ENCODE measurements at regions not wholly inside any gene's neighbourhood (a gene's known extent, or its start where the extent isn't known, plus 50 kb on each side); places are given as distances from the start of the nearest gene placed in this dataset.
A peak's percentile ranks its signal among the peaks of the same experiment; 100 is the strongest.
"Not testable (repeated sequence)": the region's sequence is repeated elsewhere in the genome, so short reads cannot be mapped to it uniquely, and the experiment has no call there.

GRCh38 chr6:11452106-11452505 lies 85.4 kb upstream of the TMEM170B start:
- not testable (repeated sequence) for DNase-seq (ENCODE audit: low spot score)

GRCh38 chr6:11450037-11450436 lies 87.5 kb upstream of the TMEM170B start:
- DNase-seq (ENCODE audit: low spot score) = no peak

DNA sequence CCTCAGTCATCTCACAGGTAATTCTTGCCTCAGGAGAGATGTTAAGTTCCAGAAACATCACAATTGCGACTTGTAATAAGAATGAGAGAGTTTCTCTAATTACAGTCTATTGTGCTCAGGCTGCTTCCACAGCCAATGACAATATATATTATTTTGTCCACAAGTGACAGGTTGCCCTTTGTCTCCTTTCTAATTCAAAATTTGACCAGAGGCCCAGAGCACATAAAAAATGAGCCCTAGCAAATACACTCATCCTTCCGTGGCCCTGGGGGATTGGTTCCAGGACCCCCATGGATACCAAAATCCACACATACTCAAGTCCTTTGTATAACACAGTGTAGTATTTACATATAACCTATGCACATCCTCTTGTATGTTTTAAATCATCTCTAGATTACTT lies 88.1 kb upstream of the TMEM170B start:
- DNase-seq (ENCODE audit: low spot score) = no peak

- no peak for DNase-seq (ENCODE audit: low spot score)
These were observed 89.5 kb upstream of the TMEM170B start for GRCh38 chr6:11448038-11448437.

DNA sequence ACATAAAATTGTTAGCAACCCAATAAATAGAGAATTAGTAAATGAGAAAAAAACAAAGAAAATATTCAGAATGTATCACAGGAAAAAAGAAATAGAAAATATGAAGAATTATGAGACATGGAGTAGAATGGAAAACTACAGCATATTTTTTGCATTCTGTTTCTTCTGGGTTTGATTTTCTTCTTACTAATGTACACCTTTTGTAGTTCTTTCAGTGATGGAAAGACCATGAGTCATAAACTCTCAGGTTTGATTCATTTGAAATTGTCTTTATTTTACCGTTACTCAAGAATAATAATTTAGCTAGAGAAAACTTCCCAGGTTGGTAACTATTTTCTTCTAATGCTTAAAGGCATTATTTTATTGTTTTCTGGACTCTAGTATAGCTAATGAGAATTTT lies 90.3 kb upstream of the TMEM170B start:
- DNase-seq (ENCODE audit: low spot score) = no peak

DNA sequence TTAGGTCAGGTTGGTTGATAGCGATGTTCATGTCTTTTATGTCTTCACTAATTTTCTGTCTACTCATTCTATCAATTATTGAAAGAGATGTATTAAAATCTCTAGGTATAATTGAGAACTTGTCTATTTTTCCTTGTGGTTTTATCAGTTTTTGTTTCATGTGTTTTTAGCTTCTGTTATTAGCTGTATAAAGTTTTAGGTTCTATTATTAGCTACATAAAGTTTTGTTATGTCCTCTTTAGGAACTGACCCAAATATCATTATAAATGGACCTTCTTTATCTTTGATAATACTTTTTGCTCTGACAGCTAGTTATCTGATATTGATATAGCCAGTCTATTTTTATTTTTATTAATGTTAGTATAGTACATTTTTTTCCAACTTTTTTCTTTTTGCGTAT lies 92.4 kb upstream of the TMEM170B start:
- DNase-seq (ENCODE audit: low spot score) = no peak

DNA sequence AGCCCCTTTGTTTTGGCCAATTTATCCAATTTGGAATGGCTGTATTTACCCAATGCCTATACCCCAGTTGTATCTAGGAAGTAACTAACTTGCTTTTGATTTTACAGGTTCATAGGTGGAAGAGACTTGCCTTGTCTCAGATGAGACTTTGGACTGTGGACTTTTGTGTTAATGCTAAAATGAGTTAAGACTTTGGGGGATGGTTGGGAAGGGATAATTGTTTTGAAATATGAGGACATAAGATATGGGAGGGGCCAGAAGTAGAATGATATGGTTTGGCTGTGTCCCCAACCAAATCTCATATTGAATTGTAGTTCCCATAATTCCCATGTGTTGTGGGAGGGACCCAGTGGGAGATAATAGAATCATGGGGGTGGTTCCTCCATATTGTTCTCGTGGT lies 94.4 kb upstream of the TMEM170B start:
- DNase-seq (ENCODE audit: low spot score) = not testable (repeated sequence)

- no peak for DNase-seq (ENCODE audit: low spot score)
These were observed 95.1 kb upstream of the TMEM170B start for GRCh38 chr6:11442495-11442894.

DNA sequence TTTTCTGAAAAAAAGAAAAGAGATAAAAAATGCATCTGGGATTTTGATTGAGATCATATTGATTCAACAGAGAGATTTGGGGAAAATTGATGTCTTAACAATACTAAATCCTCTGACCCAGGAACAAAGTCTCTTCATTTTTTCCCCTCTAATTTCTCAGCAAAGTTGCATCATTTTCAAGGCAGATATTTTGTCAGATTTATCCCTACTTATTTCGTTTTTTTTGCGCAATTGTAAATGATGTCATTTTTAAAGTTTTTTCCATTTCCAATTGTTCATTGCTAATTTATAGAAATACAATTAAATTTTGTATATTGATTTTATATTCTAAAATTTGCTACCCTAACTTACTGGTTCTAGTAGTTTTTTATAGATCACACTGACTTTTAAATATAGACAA lies 97.7 kb upstream of the TMEM170B start:
- no peak for DNase-seq (ENCODE audit: low spot score)

DNA sequence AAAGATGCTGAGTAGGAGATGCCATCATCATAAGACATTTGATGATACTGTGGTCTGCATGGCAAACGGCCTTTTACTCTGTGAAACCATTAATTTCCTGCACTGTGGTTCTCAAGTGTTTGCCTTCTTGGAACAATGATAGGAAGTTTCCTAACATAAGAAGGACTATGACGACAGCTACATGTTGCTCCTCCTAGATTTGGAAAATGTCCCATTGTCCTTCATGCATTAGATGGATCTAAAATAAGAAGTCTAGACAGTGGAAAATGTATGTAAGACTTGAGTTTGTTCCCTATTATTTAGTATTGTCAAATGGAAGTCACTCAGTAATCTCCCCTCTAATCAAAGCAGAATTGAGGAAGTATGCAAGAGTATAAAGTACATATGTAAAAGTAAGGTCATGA lies 98.5 kb upstream of the TMEM170B start:
- no peak for DNase-seq (ENCODE audit: low spot score)

DNA sequence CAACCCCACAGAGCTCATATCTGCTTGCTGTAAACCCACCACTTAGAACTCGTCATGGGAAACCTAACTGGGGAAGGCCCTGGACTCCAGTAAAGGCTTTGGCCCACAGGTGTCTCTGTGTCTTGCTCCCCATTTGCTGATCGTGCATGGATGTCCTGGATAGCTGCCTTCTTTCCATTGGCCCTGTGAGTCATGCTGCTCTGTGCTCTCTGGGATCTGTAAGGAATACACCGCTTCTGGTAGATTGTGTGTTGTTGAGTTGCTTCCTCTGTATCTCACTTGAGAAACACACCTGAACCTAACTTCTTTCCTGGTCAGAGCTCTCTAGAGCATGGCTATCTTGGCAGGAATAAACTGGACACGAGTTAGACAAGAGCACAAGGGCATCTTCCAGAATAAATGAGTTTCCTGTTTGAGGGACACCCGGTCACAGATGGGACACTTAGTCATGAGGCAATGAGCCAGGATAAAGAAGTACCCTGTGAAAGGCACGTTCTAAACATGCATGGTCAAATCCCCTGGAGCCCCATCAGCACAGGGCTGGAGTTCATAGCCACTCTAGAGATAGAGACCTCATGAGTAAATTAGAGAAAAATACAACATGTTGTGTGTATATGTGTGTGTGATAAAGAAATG lies 99.6 kb upstream of the TMEM170B start:
- no peak for DNase-seq (ENCODE audit: low spot score)

DNA sequence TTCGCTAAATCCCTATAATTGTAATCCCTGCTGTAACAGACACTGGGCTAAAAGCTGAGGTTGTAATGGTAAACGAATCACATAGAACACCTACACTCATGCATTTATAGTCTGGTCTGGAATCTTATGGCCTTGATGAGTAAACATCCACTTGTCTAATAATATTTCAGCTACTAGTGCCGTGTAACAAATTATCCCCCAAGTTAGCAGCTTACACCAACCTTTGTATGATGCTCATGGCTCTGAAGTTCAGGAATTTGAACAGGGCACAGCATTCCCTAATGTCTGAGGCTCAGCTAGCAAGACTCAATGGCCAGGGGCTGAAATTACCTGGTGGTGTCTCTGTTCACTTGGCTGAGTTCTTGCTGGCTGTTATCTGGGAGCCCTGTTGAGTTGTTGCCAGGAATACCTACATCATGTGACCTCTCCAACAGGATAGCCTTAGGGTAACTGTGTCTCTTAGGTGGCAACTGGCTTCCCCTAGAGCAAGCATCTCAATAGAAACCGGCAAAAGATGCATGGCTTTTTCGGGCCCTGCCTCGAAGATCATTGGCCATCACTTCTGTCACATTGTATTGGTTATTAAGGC lies 100.9 kb upstream of the TMEM170B start:
- no peak for DNase-seq (ENCODE audit: low spot score)

GRCh38 chr6:11434565-11435326 lies 102.8 kb upstream of the TMEM170B start:
- no peak for DNase-seq (ENCODE audit: low spot score)

DNA sequence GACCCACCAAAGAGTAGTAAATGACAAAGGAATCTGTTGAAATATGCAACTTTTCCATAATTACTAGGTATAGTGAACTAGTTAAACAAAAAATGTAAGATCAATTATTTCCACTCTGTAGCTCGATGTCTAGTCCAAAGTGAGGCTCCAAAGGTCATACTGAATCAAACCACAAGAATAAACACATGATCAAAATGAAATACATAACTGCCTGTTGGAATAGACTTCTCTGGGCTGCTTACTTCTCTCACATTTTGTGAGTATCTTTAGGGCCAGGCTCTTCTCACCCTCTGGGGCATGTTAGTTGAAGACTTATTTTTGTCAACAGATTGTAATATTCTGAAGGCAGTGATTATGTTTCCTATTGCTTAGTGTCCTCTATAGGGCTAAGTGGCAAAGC lies 103.7 kb upstream of the TMEM170B start:
- no peak for DNase-seq (ENCODE audit: low spot score)

DNA sequence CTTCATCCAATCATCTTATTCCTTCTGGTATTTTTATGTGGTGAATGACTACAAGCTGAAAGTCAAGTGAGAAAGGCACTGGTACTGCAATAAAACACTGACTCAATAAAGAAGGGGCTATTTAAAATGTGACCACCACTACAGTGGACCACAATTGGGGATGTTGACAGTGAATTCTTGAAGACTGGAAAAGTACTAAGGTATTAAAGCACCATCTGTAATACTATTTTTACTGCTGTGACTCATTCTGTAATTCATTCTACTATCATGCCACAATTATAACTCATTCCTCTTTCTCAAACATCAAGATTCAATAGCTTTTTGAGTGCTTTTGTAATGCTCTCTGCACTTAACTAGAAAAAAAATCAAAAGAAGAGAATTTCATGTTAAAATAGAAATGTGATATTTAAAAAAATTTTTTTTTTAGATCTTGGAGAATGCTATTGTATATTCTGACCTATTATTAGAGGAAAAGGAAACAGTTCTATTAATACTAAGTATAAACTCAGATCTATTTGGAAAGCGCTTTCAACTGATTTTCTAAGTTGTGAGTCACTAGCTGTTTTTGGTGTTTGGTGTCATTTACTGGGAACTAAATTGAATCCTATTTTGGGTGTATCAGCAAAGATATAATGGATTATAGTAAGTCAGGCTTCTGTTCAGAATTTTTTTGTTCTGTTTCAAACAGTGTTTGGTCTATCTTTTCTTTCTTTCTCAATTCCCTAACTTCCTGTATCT lies 104.7 kb upstream of the TMEM170B start:
- DNase-seq (ENCODE audit: low spot score) = peak; percentile 12

GRCh38 chr6:11432091-11432490 lies 105.5 kb upstream of the TMEM170B start:
- DNase-seq (ENCODE audit: low spot score) = no peak

GRCh38 chr6:11431455-11431937 lies 106.1 kb upstream of the TMEM170B start:
- no peak for DNase-seq (ENCODE audit: low spot score)

GRCh38 chr6:11430036-11430435 lies 107.5 kb upstream of the TMEM170B start:
- no peak for DNase-seq (ENCODE audit: low spot score)

GRCh38 chr6:11429577-11429976 lies 108.0 kb upstream of the TMEM170B start:
- DNase-seq (ENCODE audit: low spot score) = no peak

- DNase-seq (ENCODE audit: low spot score) = no peak
These were observed 108.7 kb upstream of the TMEM170B start for GRCh38 chr6:11428895-11429294.

DNA sequence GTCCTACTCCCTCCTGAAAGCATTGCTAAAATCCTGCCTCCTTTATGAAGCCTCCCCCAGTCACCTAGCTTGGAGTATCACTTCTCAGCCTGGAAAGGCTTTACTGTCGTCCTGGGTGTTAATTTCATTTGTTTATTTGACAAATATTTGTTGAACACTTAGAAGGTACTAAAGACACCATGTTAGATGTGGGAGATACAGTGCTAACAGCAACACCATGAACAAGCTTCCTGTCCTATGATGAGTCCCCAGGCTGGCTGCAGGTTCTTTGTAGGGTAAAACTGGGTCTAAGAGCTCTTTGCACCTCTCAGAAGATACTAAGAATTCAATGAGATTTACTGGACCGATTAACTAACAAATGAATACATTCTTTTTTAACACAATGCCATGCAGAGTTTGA lies 109.2 kb upstream of the TMEM170B start:
- no peak for DNase-seq (ENCODE audit: low spot score)

DNA sequence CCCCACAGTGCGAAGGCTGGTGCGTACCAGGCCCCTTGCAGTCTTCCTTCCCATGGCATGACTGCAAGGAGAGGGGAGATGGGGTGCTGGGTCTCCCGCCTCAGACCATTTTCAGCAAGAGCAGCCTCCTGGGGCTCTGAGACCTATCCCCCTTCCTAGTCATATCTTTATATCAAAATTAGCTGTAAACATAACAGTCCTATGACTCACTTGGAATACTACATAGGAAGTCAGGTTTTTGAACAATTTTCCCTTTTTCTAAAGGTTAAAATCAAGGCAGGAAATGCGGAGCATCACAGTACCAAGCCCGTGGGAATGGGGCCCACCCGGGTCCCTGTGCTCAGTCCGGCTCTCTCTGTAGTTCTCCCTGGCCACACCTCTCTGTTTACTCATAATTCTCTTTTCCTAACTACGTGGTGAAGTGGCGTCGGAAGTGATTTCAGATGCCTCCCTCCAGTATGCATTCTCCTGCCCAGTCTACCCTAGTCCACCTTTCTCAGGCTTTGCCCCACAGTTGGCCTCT lies 109.8 kb upstream of the TMEM170B start:
- no peak for DNase-seq (ENCODE audit: low spot score)
